H1 (cell line): ENCODE measurements at regions not wholly inside any gene's neighbourhood (a gene's known extent, or its start where the extent isn't known, plus 50 kb on each side); places are given as distances from the start of the nearest gene placed in this dataset.

Experiments
- CTCF ChIA-PET: fragments of 300-600 bp; sonication (Branson Sonifier 250); formaldehyde crosslinking; loops from one replicate; lab custom pipeline; 2021; ENCODE audit not compliant: partially characterized antibody; lab: Charles Lee
- POLR2A ChIA-PET: fragments of 300-600 bp; sonication (Branson Sonifier 250); formaldehyde crosslinking; loops from one replicate; lab custom pipeline; 2021; ENCODE audit warnings: inconsistent platforms; ENCODE audit not compliant: partially characterized antibody; lab: Charles Lee
- DNase-seq, 2 experiments: peaks; one replicate each; pipeline versions ENCODE4 v3.0.0 to v3.0.0-alpha.2; 2010 to 2022; ENCODE audit warnings: low spot score in 2 of 2, low read depth in 1 of 2, mixed read lengths in 1 of 2
- FAIRE-seq: peaks from 2 replicates; lab custom pipeline; 2011; peaks lifted over from hg19 to GRCh38; lab: Jason Lieb, UNC
- H2AFZ ChIP-seq: 2 replicates; pipeline ENCODE4 v1.8.1; 2012; ENCODE audit warnings: low read length, inconsistent platforms
- H2AK5ac ChIP-seq: 2 replicates; pipeline ENCODE4 v1.6.1; 2013; ENCODE audit warnings: low read depth, low read length
- H2BK120ac ChIP-seq: replicated peaks from 2 replicates; pipeline ENCODE3; 2013; ENCODE audit warnings: low read depth, low read length, inconsistent platforms
- H2BK12ac ChIP-seq: 2 replicates; pipeline ENCODE4 v1.6.1; 2013; ENCODE audit warnings: low read depth, low read length
- H2BK15ac ChIP-seq: 2 replicates; pipeline ENCODE4 v1.6.1; 2013; ENCODE audit warnings: low read length
- H2BK20ac ChIP-seq: 2 replicates; pipeline ENCODE4 v1.6.1; 2013; ENCODE audit warnings: low read length
- H2BK5ac ChIP-seq: 2 replicates; pipeline ENCODE4 v1.6.1; 2013; ENCODE audit warnings: low read depth, low read length
- H3K14ac ChIP-seq: 2 replicates; pipeline ENCODE4 v1.6.1; 2013; ENCODE audit warnings: inconsistent platforms; ENCODE audit not compliant: insufficient read length
- H3K18ac ChIP-seq: 2 replicates; pipeline ENCODE4 v1.6.1; 2013; ENCODE audit warnings: low read length; ENCODE audit errors: extremely low read depth
- H3K23ac ChIP-seq: 2 replicates; pipeline ENCODE4 v1.6.1; 2013; ENCODE audit warnings: inconsistent platforms; ENCODE audit not compliant: insufficient read length
- H3K23me2 ChIP-seq: 2 replicates; pipeline ENCODE4 v1.6.1; 2013; ENCODE audit warnings: low read depth, low read length
- H3K27ac ChIP-seq: 2 replicates; pipeline ENCODE4 v1.6.1; 2011; ENCODE audit warnings: low read depth, low read length, inconsistent platforms
- H3K27me3 ChIP-seq, 4 experiments: replicated peaks in 1 of 4; 1 replicate in 1 of 4; 2 replicates in 3 of 4; pipeline versions ENCODE4 v1.6.1 to v1.8.1; 2011 to 2013; ENCODE audit warnings: low read length in 3 of 4, mild to moderate bottlenecking in 3 of 4, inconsistent platforms in 2 of 4, mixed read lengths in 2 of 4, moderate library complexity in 1 of 4; ENCODE audit not compliant: control insufficient read depth in 3 of 4, insufficient read depth in 3 of 4; ENCODE audit errors: extremely low read depth in 1 of 4
- H3K36me3 ChIP-seq, 4 experiments: 2 replicates each; pipeline versions ENCODE4 v1.6.1 to v1.8.1; 2011 to 2013; ENCODE audit warnings: mild to moderate bottlenecking in 4 of 4, low read length in 3 of 4, moderate library complexity in 2 of 4, control low read depth in 1 of 4, inconsistent platforms in 1 of 4; ENCODE audit not compliant: insufficient read depth in 4 of 4, control insufficient read depth in 2 of 4
- H3K4ac ChIP-seq: replicated peaks from 2 replicates; pipeline ENCODE3; 2013; ENCODE audit warnings: low read length, low read depth, mixed read lengths, inconsistent platforms; ENCODE audit not compliant: insufficient read length
- H3K4me1 ChIP-seq, 4 experiments: replicated peaks in 1 of 4; 1 replicate in 1 of 4; 2 replicates in 3 of 4; pipeline versions ENCODE4 v1.6.1 to v1.8.1; 2011 to 2013; ENCODE audit warnings: low read length in 3 of 4, inconsistent platforms in 2 of 4, mixed read lengths in 1 of 4; ENCODE audit not compliant: insufficient read depth in 4 of 4, control insufficient read depth in 3 of 4
- H3K4me2 ChIP-seq, 2 experiments: 2 replicates each; pipeline versions ENCODE4 v1.6.1 to v1.8.1; 2011 to 2013; ENCODE audit warnings: low read depth in 2 of 2, low read length in 2 of 2, control low read depth in 1 of 2, inconsistent platforms in 1 of 2, mild to moderate bottlenecking in 1 of 2; ENCODE audit not compliant: insufficient read depth in 1 of 2
- H3K4me3 ChIP-seq, 4 experiments: fragments of 200-600, 300-600 bp in 1 of 4; sonication (generic), shearing (Covaris generic), sonication (Bioruptor Twin) in 1 of 4; 2 replicates each; pipeline versions ENCODE4 v1.5.1 to v1.8.1; 2011 to 2016; ENCODE audit warnings: low read length in 4 of 4, low read depth in 3 of 4, control low read depth in 2 of 4, inconsistent platforms in 2 of 4, mild to moderate bottlenecking in 2 of 4, mixed read lengths in 1 of 4, moderate library complexity in 1 of 4; ENCODE audit not compliant: insufficient read depth in 2 of 4; ENCODE audit errors: extremely low read depth in 1 of 4
- H3K56ac ChIP-seq: replicated peaks from 2 replicates; pipeline ENCODE3; 2013; ENCODE audit warnings: low read depth, mild to moderate bottlenecking, mixed read lengths, low read length, inconsistent platforms; ENCODE audit not compliant: insufficient read length
- H3K79me1 ChIP-seq: 2 replicates; pipeline ENCODE4 v1.6.1; 2013; ENCODE audit warnings: low read depth, low read length, control low read depth
- H3K79me2 ChIP-seq, 2 experiments: 2 replicates each; pipeline versions ENCODE4 v1.6.1 to v1.8.1; 2012 to 2013; ENCODE audit warnings: low read length in 2 of 2, mild to moderate bottlenecking in 2 of 2, inconsistent platforms in 1 of 2; ENCODE audit not compliant: insufficient read depth in 2 of 2, control insufficient read depth in 1 of 2
- H3K9ac ChIP-seq, 4 experiments: replicated peaks in 1 of 4; 1 replicate in 1 of 4; 2 replicates in 3 of 4; pipeline versions ENCODE4 v1.6.1 to v1.8.1; 2011 to 2013; ENCODE audit warnings: low read depth in 3 of 4, low read length in 3 of 4, control low read depth in 2 of 4, mild to moderate bottlenecking in 2 of 4, moderate library complexity in 2 of 4, inconsistent platforms in 1 of 4; ENCODE audit errors: extremely low read depth in 1 of 4
- H3K9me3 ChIP-seq, 2 experiments: 2 replicates each; pipeline versions ENCODE4 v1.6.1 to v1.8.1; 2012 to 2013; ENCODE audit warnings: mild to moderate bottlenecking in 2 of 2, moderate library complexity in 2 of 2, control low read depth in 1 of 2, inconsistent platforms in 1 of 2, low read depth in 1 of 2, low read length in 1 of 2, mixed read lengths in 1 of 2; ENCODE audit not compliant: insufficient read depth in 2 of 2
- H4K20me1 ChIP-seq, 2 experiments: replicated peaks in 1 of 2; 2 replicates each; pipeline versions ENCODE3 to v1.8.1; 2011 to 2013; ENCODE audit warnings: inconsistent platforms in 2 of 2, low read length in 2 of 2, mild to moderate bottlenecking in 1 of 2; ENCODE audit not compliant: insufficient read depth in 2 of 2, control insufficient read depth in 1 of 2
- H4K5ac ChIP-seq: 2 replicates; pipeline ENCODE4 v1.6.1; 2013; ENCODE audit warnings: low read length, low read depth, mixed read lengths, inconsistent platforms; ENCODE audit not compliant: insufficient read length
- H4K8ac ChIP-seq: 2 replicates; pipeline ENCODE4 v1.8.0; 2013; ENCODE audit warnings: mild to moderate bottlenecking, moderate library complexity, low read length, inconsistent platforms; ENCODE audit not compliant: insufficient read depth; ENCODE audit errors: extremely low read depth
- H4K91ac ChIP-seq: replicated peaks from 2 replicates; pipeline ENCODE3; 2013; ENCODE audit warnings: low read length, mixed read lengths, inconsistent platforms; ENCODE audit not compliant: insufficient read length
- EP300 ChIP-seq, 2 experiments: IDR thresholded peaks; 1 replicate in 1 of 2; 2 replicates in 1 of 2; pipeline ENCODE4 v1.6.1; 2011 to 2012; ENCODE audit warnings: low read depth in 2 of 2, low read length in 2 of 2, mild to moderate bottlenecking in 2 of 2, borderline replicate concordance in 1 of 2, inconsistent platforms in 1 of 2, moderate library complexity in 1 of 2
- SIRT6 ChIP-seq: IDR thresholded peaks from one replicate; pipeline ENCODE4 v1.7.1; 2012; ENCODE audit warnings: low read length, inconsistent platforms
- SP2 ChIP-seq: IDR thresholded peaks from 2 replicates; pipeline ENCODE4 v1.6.1; 2012; ENCODE audit warnings: mild to moderate bottlenecking, low read length, inconsistent platforms
- WGBS, 2 experiments: shearing (Covaris generic) in 1 of 2; methylation state at CpG; one replicate each; pipeline versions ENCODE4 v1.1.6 to v1.1.7; 2013 to 2015; ENCODE audit warnings: low lambda C conversion rate in 2 of 2, mixed read lengths in 2 of 2, inconsistent platforms in 1 of 2, low coverage in 1 of 2, missing lambda C conversion rate in 1 of 2; ENCODE audit not compliant: insufficient replicate concordance in 2 of 2, insufficient coverage in 1 of 2, insufficient read length in 1 of 2; ENCODE audit errors: extremely low coverage in 1 of 2, missing lambda C conversion rate in 1 of 2; 5-methylcytosine and 5-hydroxymethylcytosine counted together
- TF ChIP-seq, protein P1 (sequence below): IDR thresholded peaks from 2 replicates; pipeline ENCODE4 v1.6.1; 2012; ENCODE audit warnings: inconsistent platforms

DNA sequence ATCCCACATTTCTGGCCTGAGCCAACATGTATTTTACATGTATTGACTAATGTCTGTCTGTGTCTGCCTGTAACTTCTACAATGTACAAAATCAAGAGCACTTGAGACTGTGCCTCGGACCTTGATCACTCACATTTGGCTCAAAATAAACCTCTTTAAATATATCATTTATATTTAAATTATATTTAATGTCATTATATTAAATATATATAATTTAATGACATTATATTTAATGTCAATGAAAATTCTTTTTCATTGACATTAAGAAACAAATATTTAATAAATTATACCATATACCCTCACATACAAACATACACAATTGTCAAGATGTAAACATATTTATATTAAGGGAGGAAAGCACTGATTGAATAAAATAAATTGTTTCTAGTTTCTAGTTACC is 1099.8 kb upstream of the CDH18 start:
- Histone ChIP-seq H3K9me3 (no peaks in the 10 kb centered on the region), H3K56ac (no peak overlapping the region), H3K27ac (no peak overlapping the region), H4K5ac (no peak overlapping the region), H3K79me2 (no peaks in the 10 kb centered on the region), H3K36me3 (no peaks in the 10 kb centered on the region), H3K27me3 (no peaks in the 10 kb centered on the region), H2BK120ac (no peak overlapping the region), H2AK5ac (no peak overlapping the region), H3K14ac (no peak overlapping the region), H3K79me1 (no peaks in the 10 kb centered on the region), H2AFZ (no peak overlapping the region), H3K9ac (no peak overlapping the region), H3K4ac (no peak overlapping the region), H4K91ac (no peak overlapping the region), H2BK20ac (no peak overlapping the region), H3K23me2 (no peaks in the 10 kb centered on the region), H4K20me1 (no peaks in the 10 kb centered on the region), H3K4me3 (no peak overlapping the region), H3K4me1 (no peaks in the 10 kb centered on the region), H3K4me2 (no peak overlapping the region), H2BK15ac (no peak overlapping the region), H4K8ac (no peak overlapping the region), H3K23ac (no peak overlapping the region), H2BK5ac (no peak overlapping the region), H3K18ac (no peak overlapping the region), H2BK12ac (no peak overlapping the region)
- FAIRE-seq (no peak), DNase-seq (no peak)
- CTCF ChIA-PET, result no interaction called here
- 100% methylated on average over 1 of the region's 1 CpG; no CpG with 5 or more reads in 1 of the 2 experiments for WGBS, 2 experiments
- POLR2A ChIA-PET, result no interaction called here
- TF ChIP-seq SIRT6 (no peak), SP2 (no peak), EP300 (IDR thresholded peaks at IDR 0.05; ENCODE audit: borderline replicate concordance in 1 of 2, low read depth in 2 of 2, low read length in 2 of 2) (no peak)
- TF ChIP-seq, protein P1, sequence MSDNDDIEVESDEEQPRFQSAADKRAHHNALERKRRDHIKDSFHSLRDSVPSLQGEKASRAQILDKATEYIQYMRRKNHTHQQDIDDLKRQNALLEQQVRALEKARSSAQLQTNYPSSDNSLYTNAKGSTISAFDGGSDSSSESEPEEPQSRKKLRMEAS, result no peak
